GM23338 (cell line): ENCODE measurements at regions not wholly inside any gene's neighbourhood (a gene's known extent, or its start where the extent isn't known, plus 50 kb on each side); places are given as distances from the start of the nearest gene placed in this dataset.

Experiments used
- ATAC-seq: fragments of 200-7000 bp; cut with Tn5 transposase; 3 replicates; pipeline ENCODE4 v1.9.1; 2020
- DNase-seq: peaks from one replicate; pipeline ENCODE4 v3.0.0-alpha.2; 2015; ENCODE audit warnings: low spot score
- H2AFZ ChIP-seq: fragments of 200-600 bp; sonication (generic); 2 replicates; pipeline ENCODE4 v1.8.0; 2016; ENCODE audit warnings: antibody characterized with exemption, mild to moderate bottlenecking, moderate library complexity
- H3F3A ChIP-seq: fragments of 200-600 bp; sonication (generic); replicated peaks from 2 replicates; pipeline ENCODE4 v1.8.0; 2017; ENCODE audit warnings: antibody characterized with exemption, mixed run types, low read depth
- H3K27ac ChIP-seq: fragments of 200-600 bp; sonication (generic); 2 replicates; pipeline ENCODE4 v1.6.1; 2016; ENCODE audit warnings: low read depth
- H3K27me3 ChIP-seq: fragments of 200-600 bp; sonication (generic); 2 replicates; pipeline ENCODE4 v1.8.0; 2016; ENCODE audit warnings: mild to moderate bottlenecking, mixed run types, moderate library complexity; ENCODE audit not compliant: insufficient read depth
- H3K36me3 ChIP-seq: fragments of 200-600 bp; sonication (generic); 2 replicates; pipeline ENCODE4 v1.8.0; 2016; ENCODE audit warnings: mild to moderate bottlenecking; ENCODE audit not compliant: insufficient read depth
- H3K4me1 ChIP-seq: fragments of 200-600 bp; sonication (generic); 2 replicates; pipeline ENCODE4 v1.8.0; 2016; ENCODE audit warnings: mild to moderate bottlenecking, moderate library complexity; ENCODE audit not compliant: insufficient read depth
- H3K4me2 ChIP-seq: fragments of 200-600 bp; sonication (generic); 2 replicates; pipeline ENCODE4 v1.7.1; 2017; ENCODE audit warnings: mixed run types
- H3K4me3 ChIP-seq: fragments of 200-600 bp; sonication (generic); 2 replicates; pipeline ENCODE4 v1.6.1; 2016; ENCODE audit warnings: mixed run types
- H3K79me2 ChIP-seq: fragments of 200-600 bp; sonication (generic); replicated peaks from 2 replicates; pipeline ENCODE4 v1.8.0; 2017; ENCODE audit warnings: mild to moderate bottlenecking; ENCODE audit not compliant: insufficient read depth
- H3K9me2 ChIP-seq: fragments of 200-600 bp; sonication (generic); 2 replicates; pipeline ENCODE4 v1.8.0; 2017; ENCODE audit not compliant: insufficient read depth
- H4K20me1 ChIP-seq: fragments of 200-600 bp; sonication (generic); replicated peaks from 2 replicates; pipeline ENCODE4 v1.8.0; 2017; ENCODE audit warnings: mild to moderate bottlenecking; ENCODE audit not compliant: insufficient read depth
- H3K27ac Mint-ChIP-seq: 2 replicates; pipeline ENCODE4 v1.8.0; 2020; ENCODE audit warnings: inconsistent platforms, mild to moderate bottlenecking, moderate library complexity, mixed read lengths
- H3K27me3 Mint-ChIP-seq: 3 replicates; pipeline ENCODE4 v1.8.0; 2022; ENCODE audit warnings: low read depth, mild to moderate bottlenecking, moderate library complexity, mixed read lengths, inconsistent platforms; ENCODE audit not compliant: insufficient read depth, poor library complexity
- H3K36me3 Mint-ChIP-seq: 3 replicates; pipeline ENCODE4 v1.8.0; 2021; ENCODE audit warnings: low read depth, mild to moderate bottlenecking, inconsistent platforms, moderate library complexity, mixed read lengths
- H3K4me1 Mint-ChIP-seq: 3 replicates; pipeline ENCODE4 v1.8.0; 2020; ENCODE audit warnings: mild to moderate bottlenecking, inconsistent platforms, mixed read lengths
- H3K4me3 Mint-ChIP-seq: 3 replicates; pipeline ENCODE4 v1.8.0; 2021; ENCODE audit warnings: moderate library complexity, mild to moderate bottlenecking, inconsistent platforms, mixed read lengths
- H3K9me3 Mint-ChIP-seq: 3 replicates; pipeline ENCODE4 v1.8.0; 2020; ENCODE audit warnings: moderate library complexity, mild to moderate bottlenecking, inconsistent platforms, mixed read lengths
- CREB1 ChIP-seq: fragments of 250-450 bp; sonication (Bioruptor Pico); IDR thresholded peaks from 2 replicates; pipeline ENCODE4 v1.5.0; 2020; ENCODE audit warnings: low read depth, mild to moderate bottlenecking, moderate library complexity
- EZH2 ChIP-seq: fragments of 200-600 bp; sonication (generic); IDR thresholded peaks from one replicate; pipeline ENCODE4 v1.8.0; 2017; ENCODE audit warnings: antibody characterized with exemption, mild to moderate bottlenecking, low read depth; ENCODE audit not compliant: unreplicated experiment
- JUNB ChIP-seq: IDR thresholded peaks from one replicate; pipeline ENCODE4 v1.6.1; 2016; ENCODE audit warnings: antibody characterized with exemption; ENCODE audit not compliant: unreplicated experiment
- POLR2AphosphoS5 ChIP-seq: IDR thresholded peaks from 2 replicates; pipeline ENCODE4 v1.6.1; 2016; ENCODE audit warnings: antibody characterized with exemption, low read depth
- ZNF114 ChIP-seq: fragments of 250-450 bp; sonication (Bioruptor Pico); IDR thresholded peaks from 2 replicates; pipeline ENCODE4 v1.5.0; 2020; ENCODE audit warnings: mild to moderate bottlenecking, moderate library complexity
- ZNF331 ChIP-seq: fragments of 250-450 bp; sonication (Bioruptor Pico); IDR thresholded peaks from 2 replicates; pipeline ENCODE4 v1.5.0; 2020; ENCODE audit warnings: low read depth, mild to moderate bottlenecking, moderate library complexity
- TF ChIP-seq, protein P1 (sequence below): fragments of 250-450 bp; sonication (Bioruptor Pico); IDR thresholded peaks from 2 replicates; pipeline ENCODE4 v1.5.0; 2020; ENCODE audit warnings: mild to moderate bottlenecking, moderate library complexity
- TF ChIP-seq, protein P2 (sequence below): IDR thresholded peaks from 2 replicates; pipeline ENCODE4 v1.6.1; 2016; ENCODE audit warnings: antibody characterized with exemption
- TF ChIP-seq, protein P3 (sequence below), 2 experiments: fragments of 200-600 bp in 1 of 2; sonication (generic) in 1 of 2; conservative IDR thresholded peaks; 2 replicates each; pipeline versions ENCODE4 v1.5.1 to v1.6.1; 2016 to 2017; ENCODE audit warnings: antibody characterized with exemption in 2 of 2, low read depth in 2 of 2, mild to moderate bottlenecking in 2 of 2, moderate library complexity in 1 of 2
- TF ChIP-seq, protein P4 (sequence below): IDR thresholded peaks from one replicate; pipeline ENCODE4 v1.6.1; 2018; ENCODE audit warnings: antibody characterized with exemption; ENCODE audit not compliant: unreplicated experiment

DNA sequence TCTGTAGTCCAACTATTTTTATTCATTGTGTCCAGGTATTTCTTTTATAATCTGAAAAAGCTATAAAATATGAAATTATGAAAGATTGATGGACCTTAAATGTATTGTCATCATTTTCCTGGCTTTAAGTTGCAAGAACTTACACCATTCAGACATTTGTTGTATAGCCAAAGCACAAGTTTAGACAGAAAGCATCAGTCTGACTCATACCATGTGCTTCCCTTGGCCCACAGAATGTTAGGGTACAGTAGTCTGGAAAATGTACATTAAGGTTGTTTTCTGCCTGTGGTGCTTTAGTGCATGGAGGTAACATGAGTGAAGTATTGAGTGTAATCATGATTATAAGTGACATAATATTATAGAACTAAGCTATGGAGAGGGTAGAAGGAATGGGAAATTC is 1002.5 kb downstream of the BCL11B start:
- Mint-ChIP-seq H3K9me3 (peaks cover 8% of the 10 kb centered on the region; the same call in 2 of the 3 replicates), H3K4me3 (no peak overlapping the region), H3K27ac (no peak overlapping the region), H3K27me3 (no peaks in the 10 kb centered on the region), H3K36me3 (0 out of 3 replicates have a peak, but pooled peaks cover 4% of the 10 kb centered on the region), H3K4me1 (no peaks in the 10 kb centered on the region)
- H4K20me1 ChIP-seq, result no peaks in the 10 kb centered on the region
- no peak overlapping the region for H3K4me2 ChIP-seq
- peaks cover 9% of the 10 kb centered on the region for H3K9me2 ChIP-seq
- H2AFZ ChIP-seq, result no peak overlapping the region
- no peak overlapping the region for H3K27ac ChIP-seq
- no peak overlapping the region for H3K4me3 ChIP-seq
- no peaks in the 10 kb centered on the region for H3K27me3 ChIP-seq
- DNase-seq, result no peak
- no peaks in the 10 kb centered on the region for H3K79me2 ChIP-seq
- no peaks in the 10 kb centered on the region for H3F3A ChIP-seq
- no peak for ATAC-seq
- no peak for TF ChIP-seq EZH2
- no peaks in the 10 kb centered on the region for H3K36me3 ChIP-seq
- H3K4me1 ChIP-seq, result no peaks in the 10 kb centered on the region

DNA sequence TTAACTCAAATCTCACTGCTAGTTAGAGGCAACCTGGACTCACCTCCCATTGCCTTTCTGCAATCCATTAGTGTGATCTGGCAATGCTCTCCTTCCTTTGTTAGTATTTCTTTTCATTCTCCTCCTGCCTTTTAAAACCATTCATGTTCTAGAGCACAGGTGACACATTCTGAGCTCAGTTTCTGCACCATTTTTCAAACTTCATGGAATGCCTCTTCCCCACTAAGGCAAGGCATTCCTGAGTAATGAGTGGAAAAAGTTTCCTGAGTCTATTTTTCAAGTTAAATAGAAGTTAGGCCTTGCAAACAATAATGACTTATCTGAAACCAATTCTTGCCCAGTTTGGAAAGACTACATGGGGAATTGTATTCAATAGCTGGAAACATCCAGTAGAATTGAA is 1001.8 kb downstream of the BCL11B start:
- Histone ChIP-seq H3F3A (no peaks in the 10 kb centered on the region), H3K36me3 (no peaks in the 10 kb centered on the region), H4K20me1 (no peaks in the 10 kb centered on the region), H3K4me1 (no peaks in the 10 kb centered on the region), H3K4me3 (no peak overlapping the region), H3K27me3 (no peaks in the 10 kb centered on the region), H3K4me2 (no peak overlapping the region), H2AFZ (no peak overlapping the region), H3K27ac (no peak overlapping the region), H3K79me2 (no peaks in the 10 kb centered on the region), H3K9me2 (peaks cover 7% of the 10 kb centered on the region)
- Mint-ChIP-seq H3K4me1 (no peaks in the 10 kb centered on the region), H3K27me3 (no peaks in the 10 kb centered on the region), H3K4me3 (no peak overlapping the region), H3K9me3 (peaks cover 8% of the 10 kb centered on the region; the same call in 2 of the 3 replicates), H3K36me3 (0 out of 3 replicates have a peak, but pooled peaks cover 4% of the 10 kb centered on the region), H3K27ac (no peak overlapping the region)
- ATAC-seq (no peak), DNase-seq (no peak)
- TF ChIP-seq POLR2AphosphoS5 (no peak), EZH2 (no peak), ZNF331 (CRISPR knock-in tag) (no peak), JUNB (no peak), ZNF114 (CRISPR knock-in tag) (no peak), CREB1 (CRISPR knock-in tag) (no peak)
- TF ChIP-seq, protein P1, sequence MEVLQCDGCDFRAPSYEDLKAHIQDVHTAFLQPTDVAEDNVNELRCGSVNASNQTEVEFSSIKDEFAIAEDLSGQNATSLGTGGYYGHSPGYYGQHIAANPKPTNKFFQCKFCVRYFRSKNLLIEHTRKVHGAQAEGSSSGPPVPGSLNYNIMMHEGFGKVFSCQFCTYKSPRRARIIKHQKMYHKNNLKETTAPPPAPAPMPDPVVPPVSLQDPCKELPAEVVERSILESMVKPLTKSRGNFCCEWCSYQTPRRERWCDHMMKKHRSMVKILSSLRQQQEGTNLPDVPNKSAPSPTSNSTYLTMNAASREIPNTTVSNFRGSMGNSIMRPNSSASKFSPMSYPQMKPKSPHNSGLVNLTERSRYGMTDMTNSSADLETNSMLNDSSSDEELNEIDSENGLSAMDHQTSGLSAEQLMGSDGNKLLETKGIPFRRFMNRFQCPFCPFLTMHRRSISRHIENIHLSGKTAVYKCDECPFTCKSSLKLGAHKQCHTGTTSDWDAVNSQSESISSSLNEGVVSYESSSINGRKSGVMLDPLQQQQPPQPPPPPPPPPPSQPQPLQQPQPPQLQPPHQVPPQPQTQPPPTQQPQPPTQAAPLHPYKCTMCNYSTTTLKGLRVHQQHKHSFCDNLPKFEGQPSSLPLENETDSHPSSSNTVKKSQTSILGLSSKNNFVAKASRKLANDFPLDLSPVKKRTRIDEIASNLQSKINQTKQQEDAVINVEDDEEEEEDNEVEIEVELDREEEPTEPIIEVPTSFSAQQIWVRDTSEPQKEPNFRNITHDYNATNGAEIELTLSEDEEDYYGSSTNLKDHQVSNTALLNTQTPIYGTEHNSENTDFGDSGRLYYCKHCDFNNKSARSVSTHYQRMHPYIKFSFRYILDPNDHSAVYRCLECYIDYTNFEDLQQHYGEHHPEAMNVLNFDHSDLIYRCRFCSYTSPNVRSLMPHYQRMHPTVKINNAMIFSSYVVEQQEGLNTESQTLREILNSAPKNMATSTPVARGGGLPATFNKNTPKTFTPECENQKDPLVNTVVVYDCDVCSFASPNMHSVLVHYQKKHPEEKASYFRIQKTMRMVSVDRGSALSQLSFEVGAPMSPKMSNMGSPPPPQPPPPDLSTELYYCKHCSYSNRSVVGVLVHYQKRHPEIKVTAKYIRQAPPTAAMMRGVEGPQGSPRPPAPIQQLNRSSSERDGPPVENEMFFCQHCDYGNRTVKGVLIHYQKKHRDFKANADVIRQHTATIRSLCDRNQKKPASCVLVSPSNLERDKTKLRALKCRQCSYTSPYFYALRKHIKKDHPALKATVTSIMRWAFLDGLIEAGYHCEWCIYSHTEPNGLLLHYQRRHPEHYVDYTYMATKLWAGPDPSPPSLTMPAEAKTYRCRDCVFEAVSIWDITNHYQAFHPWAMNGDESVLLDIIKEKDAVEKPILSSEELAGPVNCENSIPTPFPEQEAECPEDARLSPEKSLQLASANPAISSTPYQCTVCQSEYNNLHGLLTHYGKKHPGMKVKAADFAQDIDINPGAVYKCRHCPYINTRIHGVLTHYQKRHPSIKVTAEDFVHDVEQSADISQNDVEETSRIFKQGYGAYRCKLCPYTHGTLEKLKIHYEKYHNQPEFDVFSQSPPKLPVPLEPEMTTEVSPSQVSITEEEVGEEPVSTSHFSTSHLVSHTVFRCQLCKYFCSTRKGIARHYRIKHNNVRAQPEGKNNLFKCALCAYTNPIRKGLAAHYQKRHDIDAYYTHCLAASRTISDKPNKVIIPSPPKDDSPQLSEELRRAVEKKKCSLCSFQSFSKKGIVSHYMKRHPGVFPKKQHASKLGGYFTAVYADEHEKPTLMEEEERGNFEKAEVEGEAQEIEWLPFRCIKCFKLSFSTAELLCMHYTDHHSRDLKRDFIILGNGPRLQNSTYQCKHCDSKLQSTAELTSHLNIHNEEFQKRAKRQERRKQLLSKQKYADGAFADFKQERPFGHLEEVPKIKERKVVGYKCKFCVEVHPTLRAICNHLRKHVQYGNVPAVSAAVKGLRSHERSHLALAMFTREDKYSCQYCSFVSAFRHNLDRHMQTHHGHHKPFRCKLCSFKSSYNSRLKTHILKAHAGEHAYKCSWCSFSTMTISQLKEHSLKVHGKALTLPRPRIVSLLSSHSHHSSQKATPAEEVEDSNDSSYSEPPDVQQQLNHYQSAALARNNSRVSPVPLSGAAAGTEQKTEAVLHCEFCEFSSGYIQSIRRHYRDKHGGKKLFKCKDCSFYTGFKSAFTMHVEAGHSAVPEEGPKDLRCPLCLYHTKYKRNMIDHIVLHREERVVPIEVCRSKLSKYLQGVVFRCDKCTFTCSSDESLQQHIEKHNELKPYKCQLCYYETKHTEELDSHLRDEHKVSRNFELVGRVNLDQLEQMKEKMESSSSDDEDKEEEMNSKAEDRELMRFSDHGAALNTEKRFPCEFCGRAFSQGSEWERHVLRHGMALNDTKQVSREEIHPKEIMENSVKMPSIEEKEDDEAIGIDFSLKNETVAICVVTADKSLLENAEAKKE (CRISPR knock-in tag), result no peak
- TF ChIP-seq, protein P2, sequence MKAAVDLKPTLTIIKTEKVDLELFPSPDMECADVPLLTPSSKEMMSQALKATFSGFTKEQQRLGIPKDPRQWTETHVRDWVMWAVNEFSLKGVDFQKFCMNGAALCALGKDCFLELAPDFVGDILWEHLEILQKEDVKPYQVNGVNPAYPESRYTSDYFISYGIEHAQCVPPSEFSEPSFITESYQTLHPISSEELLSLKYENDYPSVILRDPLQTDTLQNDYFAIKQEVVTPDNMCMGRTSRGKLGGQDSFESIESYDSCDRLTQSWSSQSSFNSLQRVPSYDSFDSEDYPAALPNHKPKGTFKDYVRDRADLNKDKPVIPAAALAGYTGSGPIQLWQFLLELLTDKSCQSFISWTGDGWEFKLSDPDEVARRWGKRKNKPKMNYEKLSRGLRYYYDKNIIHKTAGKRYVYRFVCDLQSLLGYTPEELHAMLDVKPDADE, result no peak
- TF ChIP-seq, protein P3, sequence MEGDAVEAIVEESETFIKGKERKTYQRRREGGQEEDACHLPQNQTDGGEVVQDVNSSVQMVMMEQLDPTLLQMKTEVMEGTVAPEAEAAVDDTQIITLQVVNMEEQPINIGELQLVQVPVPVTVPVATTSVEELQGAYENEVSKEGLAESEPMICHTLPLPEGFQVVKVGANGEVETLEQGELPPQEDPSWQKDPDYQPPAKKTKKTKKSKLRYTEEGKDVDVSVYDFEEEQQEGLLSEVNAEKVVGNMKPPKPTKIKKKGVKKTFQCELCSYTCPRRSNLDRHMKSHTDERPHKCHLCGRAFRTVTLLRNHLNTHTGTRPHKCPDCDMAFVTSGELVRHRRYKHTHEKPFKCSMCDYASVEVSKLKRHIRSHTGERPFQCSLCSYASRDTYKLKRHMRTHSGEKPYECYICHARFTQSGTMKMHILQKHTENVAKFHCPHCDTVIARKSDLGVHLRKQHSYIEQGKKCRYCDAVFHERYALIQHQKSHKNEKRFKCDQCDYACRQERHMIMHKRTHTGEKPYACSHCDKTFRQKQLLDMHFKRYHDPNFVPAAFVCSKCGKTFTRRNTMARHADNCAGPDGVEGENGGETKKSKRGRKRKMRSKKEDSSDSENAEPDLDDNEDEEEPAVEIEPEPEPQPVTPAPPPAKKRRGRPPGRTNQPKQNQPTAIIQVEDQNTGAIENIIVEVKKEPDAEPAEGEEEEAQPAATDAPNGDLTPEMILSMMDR (conservative IDR thresholded peaks at IDR 0.05; ENCODE audit: low read depth in 2 of 2), result no peak
- TF ChIP-seq, protein P4, sequence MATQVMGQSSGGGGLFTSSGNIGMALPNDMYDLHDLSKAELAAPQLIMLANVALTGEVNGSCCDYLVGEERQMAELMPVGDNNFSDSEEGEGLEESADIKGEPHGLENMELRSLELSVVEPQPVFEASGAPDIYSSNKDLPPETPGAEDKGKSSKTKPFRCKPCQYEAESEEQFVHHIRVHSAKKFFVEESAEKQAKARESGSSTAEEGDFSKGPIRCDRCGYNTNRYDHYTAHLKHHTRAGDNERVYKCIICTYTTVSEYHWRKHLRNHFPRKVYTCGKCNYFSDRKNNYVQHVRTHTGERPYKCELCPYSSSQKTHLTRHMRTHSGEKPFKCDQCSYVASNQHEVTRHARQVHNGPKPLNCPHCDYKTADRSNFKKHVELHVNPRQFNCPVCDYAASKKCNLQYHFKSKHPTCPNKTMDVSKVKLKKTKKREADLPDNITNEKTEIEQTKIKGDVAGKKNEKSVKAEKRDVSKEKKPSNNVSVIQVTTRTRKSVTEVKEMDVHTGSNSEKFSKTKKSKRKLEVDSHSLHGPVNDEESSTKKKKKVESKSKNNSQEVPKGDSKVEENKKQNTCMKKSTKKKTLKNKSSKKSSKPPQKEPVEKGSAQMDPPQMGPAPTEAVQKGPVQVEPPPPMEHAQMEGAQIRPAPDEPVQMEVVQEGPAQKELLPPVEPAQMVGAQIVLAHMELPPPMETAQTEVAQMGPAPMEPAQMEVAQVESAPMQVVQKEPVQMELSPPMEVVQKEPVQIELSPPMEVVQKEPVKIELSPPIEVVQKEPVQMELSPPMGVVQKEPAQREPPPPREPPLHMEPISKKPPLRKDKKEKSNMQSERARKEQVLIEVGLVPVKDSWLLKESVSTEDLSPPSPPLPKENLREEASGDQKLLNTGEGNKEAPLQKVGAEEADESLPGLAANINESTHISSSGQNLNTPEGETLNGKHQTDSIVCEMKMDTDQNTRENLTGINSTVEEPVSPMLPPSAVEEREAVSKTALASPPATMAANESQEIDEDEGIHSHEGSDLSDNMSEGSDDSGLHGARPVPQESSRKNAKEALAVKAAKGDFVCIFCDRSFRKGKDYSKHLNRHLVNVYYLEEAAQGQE, result no peak
